Suprapubic skin (tissue), 4 donors: ENCODE measurements at regions not wholly inside any gene's neighbourhood (a gene's known extent, or its start where the extent isn't known, plus 50 kb on each side); places are given as distances from the start of the nearest gene placed in this dataset.

Experiments used
- CTCF ChIP-seq, 2 donors: fragments of 200-600 bp in 1 of 2; fragments of 450-650 bp in 1 of 2; sonication (generic) in 1 of 2; IDR thresholded peaks; one replicate each; pipeline ENCODE4 v1.5.1; 2016 to 2019; ENCODE audit warnings: antibody characterized with exemption in 2 of 2, mild to moderate bottlenecking in 1 of 2, moderate library complexity in 1 of 2
- POLR2A ChIP-seq, 2 donors: fragments of 450-650 bp; IDR thresholded peaks; one replicate each; pipeline ENCODE4 v1.6.1; 2017; ENCODE audit warnings: antibody characterized with exemption in 2 of 2, mild to moderate bottlenecking in 2 of 2, moderate library complexity in 2 of 2
- POLR2AphosphoS5 ChIP-seq, 3 donors: sonication (generic); formaldehyde crosslinking; IDR thresholded peaks; one replicate each; pipeline ENCODE4 v1.6.1; 2017; ENCODE audit warnings: antibody characterized with exemption in 3 of 3

GRCh38 chr4:3823496-3824341 lies 57.5 kb downstream of the ADRA2C start:
- TF ChIP-seq CTCF (IDR thresholded peaks at IDR 0.05) = no peak
- TF ChIP-seq POLR2AphosphoS5 (IDR thresholded peaks at IDR 0.05) = no peak
- TF ChIP-seq POLR2A (IDR thresholded peaks at IDR 0.05) = no peak
